DMS 273 (cell line): ENCODE measurements at regions not wholly inside any gene's neighbourhood (a gene's known extent, or its start where the extent isn't known, plus 50 kb on each side); places are given as distances from the start of the nearest gene placed in this dataset.
A peak's percentile ranks its signal among the peaks of the same experiment; 100 is the strongest.
"Not testable (repeated sequence)": the region's sequence is repeated elsewhere in the genome, so short reads cannot be mapped to it uniquely, and the experiment has no call there.

ENCODE experiments used
- DNase-seq: peaks from one replicate; lab custom pipeline; 2025; ENCODE audit not compliant: unreplicated experiment; lab: John Stamatoyannopoulos, UW

GRCh38 chr4:22573198-22573597 lies 57.3 kb upstream of the ADGRA3 start:
- peak; percentile 49 for DNase-seq

- no peak for DNase-seq
These were observed 57.8 kb upstream of the ADGRA3 start for GRCh38 chr4:22573641-22574040.

DNA sequence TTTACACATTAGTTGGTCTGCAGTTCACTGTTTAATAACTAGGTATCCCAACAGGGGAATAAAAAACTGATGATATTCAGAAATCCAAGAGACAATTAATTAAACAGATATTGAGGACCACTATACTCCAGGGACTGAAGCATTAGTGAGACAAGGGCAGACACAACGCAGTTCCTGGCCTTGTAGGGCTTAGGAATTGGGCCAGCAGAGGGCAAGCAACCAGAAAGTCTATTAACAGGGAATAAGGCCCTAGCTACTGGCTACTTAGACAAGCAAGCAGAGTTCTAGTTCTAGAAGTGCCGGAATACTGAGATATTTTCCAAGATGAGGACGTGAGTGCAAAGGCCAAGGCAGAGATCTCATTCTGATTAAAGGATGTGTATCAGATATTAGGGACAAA lies 58.6 kb upstream of the ADGRA3 start:
- DNase-seq = no peak

- no peak for DNase-seq
These were observed 59.0 kb upstream of the ADGRA3 start for GRCh38 chr4:22574880-22575279.

DNA sequence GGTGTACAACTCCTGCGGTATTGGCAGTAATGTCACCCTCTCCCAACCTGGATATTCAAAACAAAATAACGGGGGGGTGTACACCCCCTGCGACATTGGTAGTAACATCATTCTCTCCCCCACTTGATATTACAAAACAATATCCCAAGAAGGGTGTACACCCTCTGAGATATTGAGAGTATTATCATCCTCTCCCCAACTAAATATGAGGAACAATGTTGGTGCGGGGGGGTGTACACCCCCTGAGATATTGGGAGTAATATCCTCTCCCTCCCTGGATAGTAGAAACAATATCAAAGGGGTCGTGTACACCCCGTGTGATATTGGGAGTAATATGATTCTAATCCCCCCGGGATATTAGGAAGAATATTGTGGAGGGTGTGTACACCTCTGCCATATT lies 71.4 kb upstream of the ADGRA3 start:
- no peak for DNase-seq

GRCh38 chr4:22593933-22594332 lies 78.1 kb upstream of the ADGRA3 start:
- DNase-seq = no peak

GRCh38 chr4:22595684-22596083 lies 79.8 kb upstream of the ADGRA3 start:
- no peak for DNase-seq

DNA sequence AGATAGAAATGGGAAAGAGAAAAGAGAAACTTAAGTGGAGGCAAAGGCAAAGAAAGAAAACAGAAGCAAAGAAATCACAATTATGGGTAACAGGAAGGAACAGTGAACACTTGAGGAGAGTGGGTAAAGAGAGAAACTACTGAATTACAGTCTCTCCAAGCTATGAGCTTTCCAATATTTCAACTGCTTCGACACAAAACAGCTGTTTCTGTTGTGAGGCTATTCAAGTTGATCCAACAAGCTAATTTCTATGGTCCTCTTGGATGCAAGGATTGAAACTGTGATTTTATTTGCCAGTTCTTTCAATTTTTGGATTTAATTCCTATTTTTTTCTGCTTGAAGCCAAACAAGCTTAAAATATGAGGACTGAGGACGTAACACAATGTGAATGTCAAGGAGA lies 80.5 kb upstream of the ADGRA3 start:
- DNase-seq = no peak

DNA sequence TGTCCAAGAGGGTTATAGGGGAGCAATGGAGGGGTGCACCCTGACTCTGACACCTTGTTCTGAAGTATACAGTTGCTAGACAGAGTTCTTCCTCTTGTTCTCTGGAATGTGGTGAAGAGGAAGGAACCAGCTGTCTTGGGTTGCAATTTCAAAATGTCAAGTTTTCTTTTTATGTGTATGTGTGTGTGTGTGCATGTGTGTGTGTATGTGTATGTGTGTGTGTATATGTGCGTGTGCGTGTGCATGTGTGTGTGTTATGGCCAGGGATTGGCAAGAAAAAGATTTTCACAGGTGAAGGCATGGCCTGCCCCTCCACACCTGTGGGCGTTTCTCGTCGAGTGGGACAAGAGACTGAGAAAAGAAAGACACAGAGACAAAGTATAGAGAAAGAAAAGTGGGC lies 81.6 kb upstream of the ADGRA3 start:
- no peak for DNase-seq

GRCh38 chr4:22598113-22599047 lies 82.5 kb upstream of the ADGRA3 start:
- DNase-seq = not testable (repeated sequence)

DNA sequence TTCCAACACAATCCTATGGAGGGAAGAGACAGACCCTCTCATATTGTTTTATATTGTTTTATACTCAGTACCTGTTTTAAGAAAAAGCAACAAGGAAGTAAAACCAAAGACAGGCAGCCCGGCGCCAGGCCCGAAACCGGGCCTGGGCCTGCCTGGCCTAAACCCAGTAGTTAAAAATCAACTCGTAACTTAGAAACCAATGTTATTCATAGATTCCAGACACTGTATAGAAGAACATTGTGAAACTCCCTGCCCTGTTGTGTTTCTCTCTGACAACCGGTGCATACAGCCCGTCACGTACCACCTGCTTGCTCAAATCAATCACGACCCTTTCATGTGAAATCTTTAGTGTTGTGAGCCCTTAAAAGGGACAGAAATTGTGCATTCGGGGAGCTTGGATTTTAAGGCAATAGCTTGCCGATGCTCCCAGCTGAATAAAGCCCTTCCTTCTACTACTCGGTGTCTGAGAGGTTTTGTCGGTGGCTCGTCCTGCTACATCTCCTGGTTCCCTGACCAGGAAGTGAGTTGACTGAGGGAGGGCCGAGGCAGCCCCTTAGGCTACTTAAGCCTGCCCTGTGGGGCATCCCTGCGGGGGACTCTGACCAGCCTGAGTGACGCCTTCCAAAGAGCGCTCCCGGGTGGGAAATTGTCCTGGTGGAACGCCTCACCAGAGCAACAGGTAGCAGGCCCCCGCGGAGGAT lies 83.5 kb upstream of the ADGRA3 start:
- DNase-seq = not testable (repeated sequence)

- not testable (repeated sequence) for DNase-seq
These were observed 84.1 kb upstream of the ADGRA3 start for GRCh38 chr4:22599929-22600432.

- DNase-seq = not testable (repeated sequence)
These were observed 85.8 kb upstream of the ADGRA3 start for GRCh38 chr4:22601638-22602037.

DNA sequence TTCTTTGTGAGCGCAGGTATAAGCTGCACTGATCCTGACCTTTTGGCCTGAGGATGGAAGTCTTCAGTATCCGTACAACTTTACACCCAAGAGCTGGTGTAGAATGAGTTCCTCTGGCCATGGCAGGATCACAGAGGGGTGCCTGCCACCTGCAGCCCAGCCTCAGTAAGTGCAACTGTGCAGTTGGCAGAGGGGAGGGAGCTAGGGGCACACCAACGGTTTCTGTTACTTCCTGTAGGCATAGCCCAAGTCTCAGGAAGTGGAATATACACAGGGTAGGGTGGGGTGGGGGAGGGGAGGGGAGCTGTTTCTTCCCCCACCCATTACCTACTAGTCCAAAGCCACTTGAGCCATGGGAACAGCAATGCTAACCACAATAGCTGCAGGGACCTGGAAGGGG lies 85.4 kb upstream of the GBA3 start:
- DNase-seq = peak; percentile 63

GRCh38 chr4:22609951-22610525 lies 82.7 kb upstream of the GBA3 start:
- not testable (repeated sequence) for DNase-seq

DNA sequence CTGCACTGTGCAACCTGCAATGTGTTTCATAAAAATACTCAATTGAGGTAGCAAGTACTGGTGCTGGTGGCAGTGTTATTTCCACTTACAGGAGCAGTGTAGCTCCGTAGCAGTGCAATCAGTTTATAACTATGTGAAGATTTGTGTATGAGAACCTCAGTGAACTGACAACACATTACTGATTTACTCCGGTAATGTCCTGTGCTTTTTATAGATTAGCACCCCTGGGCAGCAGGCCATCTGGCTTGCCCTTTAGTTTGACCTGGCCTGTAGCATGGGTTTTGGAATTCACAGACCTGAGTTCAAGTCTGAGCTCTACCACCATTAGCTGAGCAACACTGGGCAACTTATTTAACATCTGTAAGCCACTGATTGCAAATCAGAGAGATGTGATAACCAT lies 78.6 kb upstream of the GBA3 start:
- DNase-seq = no peak

GRCh38 chr4:22616516-22616915 lies 76.2 kb upstream of the GBA3 start:
- no peak for DNase-seq

DNA sequence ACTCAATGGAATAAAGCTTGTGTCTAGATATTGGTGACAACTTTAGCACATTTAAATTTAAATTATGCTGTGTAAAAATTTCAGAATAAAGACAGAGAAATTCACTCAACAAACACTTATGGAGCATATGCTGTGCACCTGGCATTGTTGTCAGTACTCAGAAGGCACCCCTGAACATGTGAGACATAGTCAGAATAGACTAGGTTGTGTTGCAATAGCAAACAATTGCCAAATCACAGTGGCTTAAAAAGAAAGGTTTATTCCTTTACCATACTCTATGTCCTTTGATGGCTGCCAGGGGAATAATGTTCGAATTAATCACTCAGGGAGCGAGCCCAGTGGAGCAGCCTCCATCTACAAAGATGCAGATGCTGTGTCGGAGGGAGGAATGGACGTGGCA lies 72.6 kb upstream of the GBA3 start:
- DNase-seq = peak; percentile 4

DNA sequence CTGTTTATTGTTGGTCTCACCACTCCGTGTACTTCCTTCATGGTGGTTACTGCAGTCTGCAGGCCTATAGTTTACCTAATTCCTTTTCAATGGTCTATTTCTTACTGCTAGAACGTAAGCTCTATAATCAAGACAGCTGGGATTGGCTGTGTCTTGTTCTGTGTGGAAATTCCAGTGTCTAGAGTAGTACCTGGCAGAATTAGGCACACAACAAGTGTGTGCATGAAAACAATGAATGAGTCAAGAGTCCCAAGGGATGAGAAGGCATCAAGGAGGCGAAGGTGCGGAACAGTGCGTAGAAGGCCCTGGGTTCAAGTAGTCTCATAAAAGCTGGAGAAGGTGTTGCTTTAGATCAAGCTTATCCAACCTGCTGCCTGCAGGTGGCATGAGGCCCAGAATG lies 70.8 kb upstream of the GBA3 start:
- not testable (repeated sequence) for DNase-seq

GRCh38 chr4:22624002-22624401 lies 68.7 kb upstream of the GBA3 start:
- not testable (repeated sequence) for DNase-seq

DNA sequence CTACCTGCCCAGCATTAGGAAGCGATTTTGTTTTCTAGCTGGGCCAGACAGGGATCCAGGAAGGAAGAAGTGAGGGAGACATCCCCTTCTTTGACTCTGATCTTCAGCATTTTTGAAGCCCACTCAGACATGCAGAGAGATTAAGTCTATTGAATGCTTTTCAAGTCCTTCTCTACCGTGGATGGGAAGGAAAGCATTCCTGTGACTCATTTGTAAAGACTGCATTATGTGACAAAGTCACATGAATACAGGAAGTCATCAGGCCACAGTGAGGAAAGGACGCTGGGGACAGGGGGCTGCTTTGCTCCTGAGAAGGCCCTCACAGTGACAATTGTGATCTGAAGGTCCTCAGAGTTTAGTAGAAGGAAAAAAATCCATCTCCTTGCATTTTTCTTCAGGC lies 67.4 kb upstream of the GBA3 start:
- DNase-seq = no peak

- not testable (repeated sequence) for DNase-seq
These were observed 64.9 kb upstream of the GBA3 start for GRCh38 chr4:22627851-22628250.
